ENCODE measurements at regions not wholly inside any gene's neighbourhood (a gene's known extent, or its start where the extent isn't known, plus 50 kb on each side); places are given as distances from the start of the nearest gene placed in this dataset.
A peak's percentile ranks its signal among the peaks of the same experiment; 100 is the strongest.

DNA sequence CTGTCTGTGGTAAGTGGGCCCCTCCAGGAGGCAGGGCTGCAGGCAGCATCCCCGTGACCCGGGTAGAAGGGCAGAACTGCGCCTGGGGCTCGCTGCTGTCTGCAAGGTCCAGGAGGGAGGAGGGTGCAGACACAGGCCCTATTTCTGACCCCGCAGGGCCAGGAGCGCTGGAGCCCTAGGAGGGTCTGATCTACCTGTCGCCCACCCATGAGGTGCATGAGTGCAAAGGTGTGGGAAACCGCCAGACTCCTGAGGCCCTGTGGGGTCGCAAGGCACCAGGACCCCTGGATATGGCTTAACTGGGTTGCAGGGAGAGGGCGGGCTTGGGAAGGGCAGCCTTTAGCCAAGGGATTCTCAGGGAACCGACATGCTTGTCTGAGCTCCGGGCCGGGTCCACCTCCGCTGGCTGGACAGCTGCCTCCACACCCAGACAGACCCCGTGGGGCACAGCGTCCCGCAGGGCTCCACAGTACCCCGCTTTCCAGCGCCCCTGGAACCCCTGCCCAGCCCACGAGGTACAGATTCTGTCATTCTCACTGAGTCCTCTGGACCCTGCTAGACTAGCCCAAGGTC is 72.9 kb upstream of the TSPAN11 start:
- H4K20me1 ChIP-seq (ENCODE audit: insufficient read depth, low read length) = no peaks in the 10 kb centered on the region
- BruUV-seq (replicated peaks) = no TSS peak
- intact Hi-C loops (cut with micrococcal nuclease; ENCODE audit: unreplicated experiment) = loop anchor here (5.0 kb wide), 1 partner anchor 199 kb away; no protein-coding TSS in a partner anchor
- H3K4me3 ChIP-seq (ENCODE audit: low read depth, low read length, poor library complexity, severe bottlenecking) = no peak overlapping the region
- ChIA-PET POLR2A (interaction anchor here (0.7 kb wide), 1 partner anchor 140 kb away, joined by 3 read pairs; no protein-coding TSS in a partner anchor), CTCF (ENCODE audit: unreplicated experiment) (no interaction called here)
- peaks cover 7% of the 10 kb centered on the region for H3K4me1 ChIP-seq (ENCODE audit: insufficient read depth, low read length, poor library complexity, severe bottlenecking)
- H3K9me2 ChIP-seq (ENCODE audit: insufficient read depth, low read length) = no peaks in the 10 kb centered on the region
- TF ChIP-seq, protein P1, sequence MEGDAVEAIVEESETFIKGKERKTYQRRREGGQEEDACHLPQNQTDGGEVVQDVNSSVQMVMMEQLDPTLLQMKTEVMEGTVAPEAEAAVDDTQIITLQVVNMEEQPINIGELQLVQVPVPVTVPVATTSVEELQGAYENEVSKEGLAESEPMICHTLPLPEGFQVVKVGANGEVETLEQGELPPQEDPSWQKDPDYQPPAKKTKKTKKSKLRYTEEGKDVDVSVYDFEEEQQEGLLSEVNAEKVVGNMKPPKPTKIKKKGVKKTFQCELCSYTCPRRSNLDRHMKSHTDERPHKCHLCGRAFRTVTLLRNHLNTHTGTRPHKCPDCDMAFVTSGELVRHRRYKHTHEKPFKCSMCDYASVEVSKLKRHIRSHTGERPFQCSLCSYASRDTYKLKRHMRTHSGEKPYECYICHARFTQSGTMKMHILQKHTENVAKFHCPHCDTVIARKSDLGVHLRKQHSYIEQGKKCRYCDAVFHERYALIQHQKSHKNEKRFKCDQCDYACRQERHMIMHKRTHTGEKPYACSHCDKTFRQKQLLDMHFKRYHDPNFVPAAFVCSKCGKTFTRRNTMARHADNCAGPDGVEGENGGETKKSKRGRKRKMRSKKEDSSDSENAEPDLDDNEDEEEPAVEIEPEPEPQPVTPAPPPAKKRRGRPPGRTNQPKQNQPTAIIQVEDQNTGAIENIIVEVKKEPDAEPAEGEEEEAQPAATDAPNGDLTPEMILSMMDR (conservative IDR thresholded peaks at IDR 0.05; ENCODE audit: low read length) = no peak
- TF ChIP-seq EZH2phosphoT487 (IDR thresholded peaks at IDR 0.05; ENCODE audit: borderline replicate concordance, low read depth, low read length) = no peak
- no peak overlapping the region for H3K27ac ChIP-seq (ENCODE audit: low read depth, low read length, poor library complexity, severe bottlenecking)
- H3K36me3 ChIP-seq (ENCODE audit: insufficient read depth, low read length) = no peaks in the 10 kb centered on the region
- H3K9me3 ChIP-seq (ENCODE audit: low read length) = no peaks in the 10 kb centered on the region
- H3K4me2 ChIP-seq (ENCODE audit: low read length) = no peak overlapping the region
- H2AFZ ChIP-seq (ENCODE audit: low read length) = no peak overlapping the region
- H3K79me2 ChIP-seq (ENCODE audit: insufficient read depth, low read depth, low read length) = no peaks in the 10 kb centered on the region
- no peak for DNase-seq (ENCODE audit: low spot score)

DNA sequence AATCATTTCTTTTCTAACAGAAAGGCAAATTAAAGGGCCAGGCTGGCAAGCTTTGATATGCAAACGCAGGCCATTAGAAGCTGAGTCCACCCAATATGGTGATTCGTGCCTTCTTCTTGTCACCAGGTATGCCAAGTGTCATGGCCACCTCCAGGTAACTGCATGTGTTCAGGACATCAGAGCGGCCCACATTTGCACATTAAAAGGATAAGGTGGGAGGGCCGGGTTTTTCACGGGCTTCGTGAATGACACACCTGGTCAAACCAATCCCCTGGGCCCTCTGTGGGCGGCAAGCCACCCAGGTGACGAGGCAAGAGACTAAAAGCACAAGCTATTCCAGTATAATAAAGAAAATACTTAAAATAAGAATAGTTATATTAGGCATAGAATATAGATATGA is 75.9 kb upstream of the TSPAN11 start:
- Histone ChIP-seq H3K79me2 (ENCODE audit: insufficient read depth, low read depth, low read length) (no peaks in the 10 kb centered on the region), H3K36me3 (ENCODE audit: insufficient read depth, low read length) (no peaks in the 10 kb centered on the region), H3K9me3 (ENCODE audit: low read length) (no peaks in the 10 kb centered on the region), H4K20me1 (ENCODE audit: insufficient read depth, low read length) (no peaks in the 10 kb centered on the region), H3K27ac (ENCODE audit: low read depth, low read length, poor library complexity, severe bottlenecking) (no peak overlapping the region), H3K4me2 (ENCODE audit: low read length) (no peak overlapping the region), H3K4me3 (ENCODE audit: low read depth, low read length, poor library complexity, severe bottlenecking) (no peak overlapping the region), H3K4me1 (ENCODE audit: insufficient read depth, low read length, poor library complexity, severe bottlenecking) (peaks cover 7% of the 10 kb centered on the region), H3K9me2 (ENCODE audit: insufficient read depth, low read length) (no peaks in the 10 kb centered on the region), H2AFZ (ENCODE audit: low read length) (no peak overlapping the region)
- TF ChIP-seq, protein P1 (conservative IDR thresholded peaks at IDR 0.05; ENCODE audit: low read length) = no peak
- TF ChIP-seq EZH2phosphoT487 (IDR thresholded peaks at IDR 0.05; ENCODE audit: borderline replicate concordance, low read depth, low read length) = no peak
- intact Hi-C loops (cut with micrococcal nuclease; ENCODE audit: unreplicated experiment) = loop anchor here (1.0 to 5.0 kb wide), 2 partner anchors 136 to 202 kb away; no protein-coding TSS in a partner anchor
- CTCF ChIA-PET (ENCODE audit: unreplicated experiment) = interaction anchor here (0.8 kb wide), 1 partner anchor 137 kb away, joined by 3 read pairs; no protein-coding TSS in a partner anchor
- BruUV-seq (replicated peaks) = no TSS peak
- POLR2A ChIA-PET = interaction anchor here (1.4 to 1.7 kb wide), 2 partner anchors 130 to 421 kb away, joined by 3 to 6 read pairs; no protein-coding TSS in a partner anchor
- peak; percentile 3 for DNase-seq (ENCODE audit: low spot score)

- H3K9me3 ChIP-seq (ENCODE audit: low read length) = no peaks in the 10 kb centered on the region
- no TSS peak for BruUV-seq (replicated peaks)
- H3K4me1 ChIP-seq (ENCODE audit: insufficient read depth, low read length, poor library complexity, severe bottlenecking) = peaks cover 7% of the 10 kb centered on the region
- POLR2A ChIA-PET = interaction anchor here (1.2 kb wide), 1 partner anchor 386 kb away, joined by 3 read pairs; no protein-coding TSS in a partner anchor
- CTCF ChIA-PET (ENCODE audit: unreplicated experiment) = interaction anchor here (1.1 kb wide), 1 partner anchor 385 kb away, joined by 4 read pairs; no protein-coding TSS in a partner anchor
- peak; percentile 84 for DNase-seq (ENCODE audit: low spot score)
- H3K4me3 ChIP-seq (ENCODE audit: low read depth, low read length, poor library complexity, severe bottlenecking) = no peak overlapping the region
- H3K27ac ChIP-seq (ENCODE audit: low read depth, low read length, poor library complexity, severe bottlenecking) = no peak overlapping the region
- no peak overlapping the region for H3K4me2 ChIP-seq (ENCODE audit: low read length)
- no peaks in the 10 kb centered on the region for H3K79me2 ChIP-seq (ENCODE audit: insufficient read depth, low read depth, low read length)
- H2AFZ ChIP-seq (ENCODE audit: low read length) = no peak overlapping the region
- H4K20me1 ChIP-seq (ENCODE audit: insufficient read depth, low read length) = no peaks in the 10 kb centered on the region
- H3K36me3 ChIP-seq (ENCODE audit: insufficient read depth, low read length) = no peaks in the 10 kb centered on the region
- H3K9me2 ChIP-seq (ENCODE audit: insufficient read depth, low read length) = no peaks in the 10 kb centered on the region
- TF ChIP-seq EZH2phosphoT487 (IDR thresholded peaks at IDR 0.05; ENCODE audit: borderline replicate concordance, low read depth, low read length) = no peak
- TF ChIP-seq, protein P1 (conservative IDR thresholded peaks at IDR 0.05; ENCODE audit: low read length) = peak; percentile 93
- intact Hi-C loops (cut with micrococcal nuclease; ENCODE audit: unreplicated experiment) = loop anchor here (1.0 to 2.0 kb wide), 2 partner anchors 139 to 392 kb away; no protein-coding TSS in a partner anchor
These were observed 79.3 kb upstream of the TSPAN11 start for GRCh38 chr12:30847259-30847658.
